ENCODE measurements at regions not wholly inside any gene's neighbourhood (a gene's known extent, or its start where the extent isn't known, plus 50 kb on each side); places are given as distances from the start of the nearest gene placed in this dataset.

DNA sequence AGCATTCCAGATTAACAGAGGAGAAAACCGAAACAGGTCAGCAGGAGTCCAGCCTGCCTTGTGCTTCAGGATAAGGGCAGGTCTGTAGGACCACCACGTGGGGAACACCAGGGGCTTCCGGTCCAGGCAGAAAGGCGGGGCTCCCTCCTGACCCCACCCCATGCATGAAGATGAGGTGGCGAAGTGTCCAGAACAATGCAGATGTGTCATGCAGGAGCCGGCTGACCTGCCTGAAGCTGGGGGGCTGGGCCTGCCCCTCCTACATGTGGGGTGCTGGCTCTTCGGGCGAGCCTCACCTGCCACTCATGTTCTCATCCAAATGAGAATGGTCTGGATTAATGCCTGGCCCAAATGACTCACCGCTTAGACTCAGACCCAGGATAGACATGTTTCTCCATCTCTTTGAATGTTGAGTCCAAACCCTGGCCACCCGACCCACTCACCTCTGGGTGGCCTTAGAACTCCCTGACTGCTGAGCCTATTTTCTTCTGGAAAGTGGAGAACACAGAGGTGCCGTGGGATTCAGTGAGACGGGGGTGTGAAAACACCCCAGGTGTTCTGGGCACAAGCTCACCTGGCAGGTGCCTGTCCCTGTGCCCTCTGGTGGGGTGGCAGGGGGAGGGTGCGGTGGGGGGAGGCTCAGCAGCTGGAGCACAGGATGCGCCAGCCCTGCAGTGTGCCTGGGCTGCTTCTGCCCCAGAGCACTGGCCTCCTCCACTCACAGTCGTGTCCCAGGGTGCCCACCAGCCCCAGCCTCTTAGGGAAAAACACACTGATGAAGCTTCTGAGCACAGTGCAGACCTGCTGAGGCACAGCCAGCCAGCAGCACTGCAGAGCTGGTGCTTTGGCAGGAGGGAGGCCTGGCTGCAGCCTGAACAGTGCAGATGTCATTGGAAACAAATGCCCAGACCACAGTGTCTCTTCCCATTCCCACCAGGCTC is 55.2 kb upstream of the GDF10 start:
- H3K4me2 ChIP-seq (ENCODE audit: control insufficient read depth, extremely low read depth, insufficient read depth, low read depth, low read length), result no peak overlapping the region
- H3K9me1 ChIP-seq (ENCODE audit: control insufficient read depth, extremely low read depth, insufficient read depth, low read length), result no peaks in the 10 kb centered on the region
- no peaks in the 10 kb centered on the region for H4K20me1 ChIP-seq (ENCODE audit: control insufficient read depth, extremely low read depth, insufficient read depth, low read length)
- H3K9me3 ChIP-seq (ENCODE audit: control insufficient read depth, low read depth, low read length), result no peaks in the 10 kb centered on the region
- no peak overlapping the region for H2AFZ ChIP-seq (ENCODE audit: control insufficient read depth, low read length)
- H3K9ac ChIP-seq (ENCODE audit: control insufficient read depth, extremely low read depth, insufficient read depth, low read length), result no peak overlapping the region
- H3K4me3 ChIP-seq (ENCODE audit: control insufficient read depth in 2 of 3, extremely low read depth in 1 of 3, insufficient read depth in 2 of 3, low read depth in 1 of 3, low read length in 3 of 3), result no peak overlapping the region
- H3K27me3 ChIP-seq (ENCODE audit: control insufficient read depth, extremely low read depth, insufficient read depth, low read length), result peaks cover 24% of the 10 kb centered on the region
- H3K36me3 ChIP-seq (ENCODE audit: control insufficient read depth in 2 of 2, extremely low read depth in 1 of 2, insufficient read depth in 2 of 2, low read length in 2 of 2), result no peaks in the 10 kb centered on the region
- no peak for FAIRE-seq
- no peaks in the 10 kb centered on the region for H3K79me2 ChIP-seq (ENCODE audit: control insufficient read depth, insufficient read depth, low read length)
- no peaks in the 10 kb centered on the region for H3K4me1 ChIP-seq (ENCODE audit: control insufficient read depth, extremely low read depth, insufficient read depth, low read length)
- dilution Hi-C loops (cut with MboI; ENCODE audit: extremely low pct_ligation_motif_present, low sequenced_read_pairs), result no loop called here
- H3K27ac ChIP-seq (ENCODE audit: control insufficient read depth, insufficient read depth, low read length), result no peak overlapping the region
- no peak for DNase-seq (ENCODE audit: low read depth, low spot score)
- TF ChIP-seq EZH2 (IDR thresholded peaks at IDR 0.05; ENCODE audit: low read length), result no peak
- TF ChIP-seq, protein P1, sequence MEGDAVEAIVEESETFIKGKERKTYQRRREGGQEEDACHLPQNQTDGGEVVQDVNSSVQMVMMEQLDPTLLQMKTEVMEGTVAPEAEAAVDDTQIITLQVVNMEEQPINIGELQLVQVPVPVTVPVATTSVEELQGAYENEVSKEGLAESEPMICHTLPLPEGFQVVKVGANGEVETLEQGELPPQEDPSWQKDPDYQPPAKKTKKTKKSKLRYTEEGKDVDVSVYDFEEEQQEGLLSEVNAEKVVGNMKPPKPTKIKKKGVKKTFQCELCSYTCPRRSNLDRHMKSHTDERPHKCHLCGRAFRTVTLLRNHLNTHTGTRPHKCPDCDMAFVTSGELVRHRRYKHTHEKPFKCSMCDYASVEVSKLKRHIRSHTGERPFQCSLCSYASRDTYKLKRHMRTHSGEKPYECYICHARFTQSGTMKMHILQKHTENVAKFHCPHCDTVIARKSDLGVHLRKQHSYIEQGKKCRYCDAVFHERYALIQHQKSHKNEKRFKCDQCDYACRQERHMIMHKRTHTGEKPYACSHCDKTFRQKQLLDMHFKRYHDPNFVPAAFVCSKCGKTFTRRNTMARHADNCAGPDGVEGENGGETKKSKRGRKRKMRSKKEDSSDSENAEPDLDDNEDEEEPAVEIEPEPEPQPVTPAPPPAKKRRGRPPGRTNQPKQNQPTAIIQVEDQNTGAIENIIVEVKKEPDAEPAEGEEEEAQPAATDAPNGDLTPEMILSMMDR (optimal IDR thresholded peaks at IDR 0.05 in 1 of 3, IDR thresholded peaks at IDR 0.05 in 1 of 3, conservative IDR thresholded peaks at IDR 0.05 in 1 of 3; ENCODE audit: extremely low read depth in 1 of 3, insufficient read depth in 2 of 3, low read length in 3 of 3), result no peak

DNA sequence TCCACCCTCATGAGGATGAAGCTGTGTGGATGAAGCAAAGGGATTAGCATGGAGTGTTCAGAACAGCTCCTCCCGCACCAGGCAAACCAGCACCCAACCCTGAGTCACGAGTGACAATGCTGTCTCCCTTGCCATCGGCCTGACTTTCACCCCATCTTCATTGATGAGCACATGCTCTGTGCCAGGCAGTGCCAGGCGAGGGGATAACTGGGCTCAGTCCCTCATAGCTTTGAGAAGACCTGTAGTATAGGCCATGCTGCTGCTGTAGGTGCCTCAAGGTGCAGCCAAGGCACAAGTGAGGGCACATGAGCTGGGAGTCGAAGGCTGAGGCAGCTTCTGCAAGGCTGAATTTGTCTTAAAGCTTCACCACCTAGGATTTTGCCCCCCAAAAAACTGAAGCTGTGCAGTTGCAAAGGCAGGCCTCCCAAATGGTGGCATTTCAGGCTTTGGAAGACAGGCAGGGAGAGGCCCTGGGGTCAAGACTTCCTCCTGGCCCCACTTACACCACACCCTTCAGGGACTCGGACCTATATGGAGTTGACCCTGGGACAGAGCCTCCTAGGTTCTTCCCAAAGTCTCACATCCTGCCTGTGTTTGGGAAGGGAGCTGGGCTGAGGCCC is 54.2 kb upstream of the GDF10 start:
- Histone ChIP-seq H3K27me3 (ENCODE audit: control insufficient read depth, extremely low read depth, insufficient read depth, low read length) (peaks cover 24% of the 10 kb centered on the region), H3K4me3 (ENCODE audit: control insufficient read depth in 2 of 3, extremely low read depth in 1 of 3, insufficient read depth in 2 of 3, low read depth in 1 of 3, low read length in 3 of 3) (no peak overlapping the region), H3K4me1 (ENCODE audit: control insufficient read depth, extremely low read depth, insufficient read depth, low read length) (no peaks in the 10 kb centered on the region), H3K9me3 (ENCODE audit: control insufficient read depth, low read depth, low read length) (no peaks in the 10 kb centered on the region), H3K27ac (ENCODE audit: control insufficient read depth, insufficient read depth, low read length) (no peak overlapping the region), H3K4me2 (ENCODE audit: control insufficient read depth, extremely low read depth, insufficient read depth, low read depth, low read length) (no peak overlapping the region), H3K36me3 (ENCODE audit: control insufficient read depth in 2 of 2, extremely low read depth in 1 of 2, insufficient read depth in 2 of 2, low read length in 2 of 2) (no peaks in the 10 kb centered on the region), H3K79me2 (ENCODE audit: control insufficient read depth, insufficient read depth, low read length) (no peaks in the 10 kb centered on the region), H4K20me1 (ENCODE audit: control insufficient read depth, extremely low read depth, insufficient read depth, low read length) (no peaks in the 10 kb centered on the region), H3K9ac (ENCODE audit: control insufficient read depth, extremely low read depth, insufficient read depth, low read length) (no peak overlapping the region), H3K9me1 (ENCODE audit: control insufficient read depth, extremely low read depth, insufficient read depth, low read length) (no peaks in the 10 kb centered on the region), H2AFZ (ENCODE audit: control insufficient read depth, low read length) (no peak overlapping the region)
- FAIRE-seq (no peak), DNase-seq (ENCODE audit: low read depth, low spot score) (no peak)
- dilution Hi-C loops (cut with MboI; ENCODE audit: extremely low pct_ligation_motif_present, low sequenced_read_pairs), result no loop called here
- TF ChIP-seq, protein P1 (optimal IDR thresholded peaks at IDR 0.05 in 1 of 3, IDR thresholded peaks at IDR 0.05 in 1 of 3, conservative IDR thresholded peaks at IDR 0.05 in 1 of 3; ENCODE audit: extremely low read depth in 1 of 3, insufficient read depth in 2 of 3, low read length in 3 of 3), result no peak
- no peak for TF ChIP-seq EZH2 (IDR thresholded peaks at IDR 0.05; ENCODE audit: low read length)
